ENCODE measurements at regions not wholly inside any gene's neighbourhood (a gene's known extent, or its start where the extent isn't known, plus 50 kb on each side); places are given as distances from the start of the nearest gene placed in this dataset.

- TF ChIP-seq FOSL2 (IDR thresholded peaks at IDR 0.05; ENCODE audit: borderline replicate concordance, low read depth) = no peak
- TF ChIP-seq MEF2A (IDR thresholded peaks at IDR 0.05; ENCODE audit: borderline replicate concordance, low read depth) = no peak
- no peak for TF ChIP-seq NRF1 (IDR thresholded peaks at IDR 0.05; ENCODE audit: low read depth, low read length)
- no peak for TF ChIP-seq RAD21 (IDR thresholded peaks at IDR 0.05; ENCODE audit: low read length)
- no peak for TF ChIP-seq ELF1 (IDR thresholded peaks at IDR 0.05)
- TF ChIP-seq MXI1 (IDR thresholded peaks at IDR 0.05; ENCODE audit: low read depth, low read length) = no peak
- TF ChIP-seq GATA2 (CRISPR knock-in tag; IDR thresholded peaks at IDR 0.05) = no peak
- TF ChIP-seq POLR2AphosphoS5 (IDR thresholded peaks at IDR 0.05; ENCODE audit: low read depth, low read length) = no peak
- Histone ChIP-seq H3K9me2 (no peaks in the 10 kb centered on the region), H3K9ac (no peak overlapping the region), H3F3A (replicated peaks; ENCODE audit: insufficient read depth) (no peaks in the 10 kb centered on the region), H3K9me3 (no peaks in the 10 kb centered on the region), H3K79me2 (ENCODE audit: insufficient read depth) (no peaks in the 10 kb centered on the region), H2AFZ (ENCODE audit: low read depth) (no peak overlapping the region), H3K27me3 (ENCODE audit: insufficient read depth) (no peaks in the 10 kb centered on the region), H3K36me3 (replicated peaks in 1 of 2; ENCODE audit: control insufficient read depth in 1 of 2, insufficient read depth in 2 of 2, low read length in 1 of 2) (no peaks in the 10 kb centered on the region), H3K4me2 (no peak overlapping the region), H3K4me1 (ENCODE audit: control insufficient read depth in 1 of 2, insufficient read depth in 2 of 2, low read depth in 1 of 2, low read length in 1 of 2) (peaks cover 0 to 11% of the 10 kb centered on the region in 2 experiments; a peak in 1 of 4 replicates), H3K27ac (ENCODE audit: low read depth in 2 of 2, low read length in 1 of 2) (no peak overlapping the region; a peak in 1 of 4 replicates), H3K4me3 (ENCODE audit: low read depth in 2 of 2, low read length in 1 of 2) (no peak overlapping the region), H4K20me1 (ENCODE audit: insufficient read depth) (no peaks in the 10 kb centered on the region)
- CTCF ChIA-PET = no interaction called here
- DNase-seq = no peak
- WGBS (ENCODE audit: low lambda C conversion rate) = 72% methylated on average over 3 of the region's 5 CpGs
- POLR2A ChIA-PET = no interaction called here
Measured at GRCh38 chr6:169096388-169096787, 157.3 kb downstream of the THBS2 start.

GRCh38 chr6:169095153-169095552 lies 158.5 kb downstream of the THBS2 start:
- POLR2A ChIA-PET = no interaction called here
- TF ChIP-seq FOXM1 (IDR thresholded peaks at IDR 0.05; ENCODE audit: low read depth) (no peak), USF1 (IDR thresholded peaks at IDR 0.05; ENCODE audit: borderline replicate concordance, low read depth) (no peak), MEF2A (IDR thresholded peaks at IDR 0.05; ENCODE audit: borderline replicate concordance, low read depth) (no peak)
- DNase-seq = no peak
- Histone ChIP-seq H3K36me3 (replicated peaks in 1 of 2; ENCODE audit: control insufficient read depth in 1 of 2, insufficient read depth in 2 of 2, low read length in 1 of 2) (no peaks in the 10 kb centered on the region), H3K4me3 (ENCODE audit: low read depth in 2 of 2, low read length in 1 of 2) (no peak overlapping the region), H3K9me2 (no peaks in the 10 kb centered on the region), H3K9me3 (0 out of 2 replicates have a peak, but pooled peaks cover 3% of the 10 kb centered on the region), H3F3A (replicated peaks; ENCODE audit: insufficient read depth) (no peaks in the 10 kb centered on the region), H2AFZ (ENCODE audit: low read depth) (no peak overlapping the region), H3K4me1 (ENCODE audit: control insufficient read depth in 1 of 2, insufficient read depth in 2 of 2, low read depth in 1 of 2, low read length in 1 of 2) (peaks cover 0 to 11% of the 10 kb centered on the region in 2 experiments; a peak in 1 of 4 replicates), H3K79me2 (ENCODE audit: insufficient read depth) (no peaks in the 10 kb centered on the region), H3K27me3 (ENCODE audit: insufficient read depth) (no peaks in the 10 kb centered on the region), H3K27ac (ENCODE audit: low read depth in 2 of 2, low read length in 1 of 2) (no peak overlapping the region), H3K4me2 (no peak overlapping the region), H3K9ac (no peak overlapping the region), H4K20me1 (ENCODE audit: insufficient read depth) (no peaks in the 10 kb centered on the region)
- WGBS (ENCODE audit: low lambda C conversion rate) = 74% methylated on average over 11 of the region's 12 CpGs
- CTCF ChIA-PET = no interaction called here

- Histone ChIP-seq H3K9me3 (0 out of 2 replicates have a peak, but pooled peaks cover 3% of the 10 kb centered on the region), H3K4me3 (ENCODE audit: low read depth in 2 of 2, low read length in 1 of 2) (no peak overlapping the region), H3K9ac (no peak overlapping the region), H3K4me1 (ENCODE audit: control insufficient read depth in 1 of 2, insufficient read depth in 2 of 2, low read depth in 1 of 2, low read length in 1 of 2) (peaks cover 0 to 11% of the 10 kb centered on the region in 2 experiments; a peak in 1 of 4 replicates), H3K27me3 (ENCODE audit: insufficient read depth) (no peaks in the 10 kb centered on the region), H3K27ac (ENCODE audit: low read depth in 2 of 2, low read length in 1 of 2) (no peak overlapping the region), H4K20me1 (ENCODE audit: insufficient read depth) (no peaks in the 10 kb centered on the region), H3K79me2 (ENCODE audit: insufficient read depth) (no peaks in the 10 kb centered on the region), H3K4me2 (no peak overlapping the region), H2AFZ (ENCODE audit: low read depth) (no peak overlapping the region), H3F3A (replicated peaks; ENCODE audit: insufficient read depth) (no peaks in the 10 kb centered on the region), H3K9me2 (no peaks in the 10 kb centered on the region), H3K36me3 (replicated peaks in 1 of 2; ENCODE audit: control insufficient read depth in 1 of 2, insufficient read depth in 2 of 2, low read length in 1 of 2) (no peaks in the 10 kb centered on the region)
- DNase-seq = no peak
- CTCF ChIA-PET = no interaction called here
- 87% methylated on average over 7 of the region's 7 CpGs for WGBS (ENCODE audit: low lambda C conversion rate)
- POLR2A ChIA-PET = no interaction called here
- TF ChIP-seq POLR2AphosphoS5 (IDR thresholded peaks at IDR 0.05; ENCODE audit: low read depth, low read length) (no peak), EP300 (IDR thresholded peaks at IDR 0.05; ENCODE audit: borderline replicate concordance in 1 of 2, low read depth in 1 of 2, low read length in 1 of 2) (no peak), TEAD4 (IDR thresholded peaks at IDR 0.05; ENCODE audit: borderline replicate concordance, insufficient read depth) (no peak), REST (IDR thresholded peaks at IDR 0.05; ENCODE audit: low read depth, low read length) (no peak), TAF1 (IDR thresholded peaks at IDR 0.05; ENCODE audit: borderline replicate concordance, low read depth, low read length) (no peak), CHD2 (IDR thresholded peaks at IDR 0.05; ENCODE audit: low read length, partially characterized antibody) (no peak), TCF12 (IDR thresholded peaks at IDR 0.05) (no peak), GABPA (IDR thresholded peaks at IDR 0.05; ENCODE audit: low read depth) (no peak), YY1 (IDR thresholded peaks at IDR 0.05; ENCODE audit: low read depth) (no peak), MEF2A (IDR thresholded peaks at IDR 0.05; ENCODE audit: borderline replicate concordance, low read depth) (no peak), RAD21 (IDR thresholded peaks at IDR 0.05; ENCODE audit: low read length) (no peak), NFIC (IDR thresholded peaks at IDR 0.05; ENCODE audit: borderline replicate concordance) (no peak), SIN3A (IDR thresholded peaks at IDR 0.05; ENCODE audit: borderline replicate concordance, low read depth, low read length) (no peak), RCOR1 (IDR thresholded peaks at IDR 0.05; ENCODE audit: low read length) (no peak)
Measured at GRCh38 chr6:169094552-169094950, 159.1 kb downstream of the THBS2 start.
